Neural cell (in vitro differentiated cells): ENCODE measurements at regions not wholly inside any gene's neighbourhood (a gene's known extent, or its start where the extent isn't known, plus 50 kb on each side); places are given as distances from the start of the nearest gene placed in this dataset.

Source experiments
- CTCF ChIP-seq: fragments of 450-650 bp; IDR thresholded peaks from 2 replicates; pipeline ENCODE4 v1.5.1; 2014; ENCODE audit warnings: antibody characterized with exemption, mild to moderate bottlenecking, moderate library complexity; ENCODE audit not compliant: poor library complexity, severe bottlenecking
- TAF1 ChIP-seq: IDR thresholded peaks from 2 replicates; pipeline ENCODE4 v1.6.1; 2012; ENCODE audit warnings: low read depth

- TF ChIP-seq CTCF (no peak), TAF1 (no peak)
Observed at GRCh38 chr13:76222511-76222910, 586.4 kb downstream of the LMO7 start.
